ENCODE measurements at regions not wholly inside any gene's neighbourhood (a gene's known extent, or its start where the extent isn't known, plus 50 kb on each side); places are given as distances from the start of the nearest gene placed in this dataset.

DNA sequence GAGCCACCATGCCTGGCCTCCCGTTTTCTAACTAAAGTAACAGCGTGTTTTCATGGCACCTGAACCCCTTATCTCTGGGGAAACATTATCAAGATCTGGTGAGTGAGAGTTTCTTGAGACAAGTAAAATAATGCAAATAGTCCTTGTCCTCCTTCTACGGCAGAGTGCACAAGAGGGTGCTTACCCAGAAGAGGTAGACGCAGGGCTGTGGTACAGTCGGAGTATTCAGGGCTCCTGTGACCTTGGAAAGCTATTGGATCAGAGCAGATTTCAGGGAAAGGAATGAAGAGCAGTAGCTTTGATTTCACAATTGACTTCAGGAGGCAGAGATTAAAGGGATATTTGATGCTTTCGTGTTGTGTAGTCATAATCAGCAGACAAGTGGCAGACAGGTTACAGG, 269.1 kb downstream of the ZNF248 start:
- TF ChIP-seq, protein P1, sequence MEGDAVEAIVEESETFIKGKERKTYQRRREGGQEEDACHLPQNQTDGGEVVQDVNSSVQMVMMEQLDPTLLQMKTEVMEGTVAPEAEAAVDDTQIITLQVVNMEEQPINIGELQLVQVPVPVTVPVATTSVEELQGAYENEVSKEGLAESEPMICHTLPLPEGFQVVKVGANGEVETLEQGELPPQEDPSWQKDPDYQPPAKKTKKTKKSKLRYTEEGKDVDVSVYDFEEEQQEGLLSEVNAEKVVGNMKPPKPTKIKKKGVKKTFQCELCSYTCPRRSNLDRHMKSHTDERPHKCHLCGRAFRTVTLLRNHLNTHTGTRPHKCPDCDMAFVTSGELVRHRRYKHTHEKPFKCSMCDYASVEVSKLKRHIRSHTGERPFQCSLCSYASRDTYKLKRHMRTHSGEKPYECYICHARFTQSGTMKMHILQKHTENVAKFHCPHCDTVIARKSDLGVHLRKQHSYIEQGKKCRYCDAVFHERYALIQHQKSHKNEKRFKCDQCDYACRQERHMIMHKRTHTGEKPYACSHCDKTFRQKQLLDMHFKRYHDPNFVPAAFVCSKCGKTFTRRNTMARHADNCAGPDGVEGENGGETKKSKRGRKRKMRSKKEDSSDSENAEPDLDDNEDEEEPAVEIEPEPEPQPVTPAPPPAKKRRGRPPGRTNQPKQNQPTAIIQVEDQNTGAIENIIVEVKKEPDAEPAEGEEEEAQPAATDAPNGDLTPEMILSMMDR (IDR thresholded peaks at IDR 0.05), result no peak
- no peak for TF ChIP-seq POLR2A (IDR thresholded peaks at IDR 0.05)
